NCI-H1092 treated with DMSO at 0.1 percent for 48 hours (cell line): ENCODE measurements at regions not wholly inside any gene's neighbourhood (a gene's known extent, or its start where the extent isn't known, plus 50 kb on each side); places are given as distances from the start of the nearest gene placed in this dataset.

Source experiments
- DNase-seq: peaks from one replicate; lab custom pipeline; 2025; lab: John Stamatoyannopoulos, UW

GRCh38 chr9:106052735-106053134 lies 358.4 kb downstream of the TMEM38B start:
- no peak for DNase-seq

- no peak for DNase-seq
Measured at GRCh38 chr9:106056328-106056727, 362.0 kb downstream of the TMEM38B start.

- DNase-seq, result no peak
Measured at GRCh38 chr9:106058460-106058859, 364.1 kb downstream of the TMEM38B start.

GRCh38 chr9:106059886-106060285 lies 365.5 kb downstream of the TMEM38B start:
- DNase-seq, result no peak

GRCh38 chr9:106060885-106061284 lies 366.5 kb downstream of the TMEM38B start:
- no peak for DNase-seq

GRCh38 chr9:106062250-106062649 lies 367.9 kb downstream of the TMEM38B start:
- no peak for DNase-seq

GRCh38 chr9:106065136-106065535 lies 370.8 kb downstream of the TMEM38B start:
- DNase-seq, result no peak

GRCh38 chr9:106065579-106066214 lies 371.4 kb downstream of the TMEM38B start:
- DNase-seq, result no peak

- DNase-seq, result no peak
Measured at GRCh38 chr9:106066940-106067524, 372.7 kb downstream of the TMEM38B start.

GRCh38 chr9:106069241-106069640 lies 374.9 kb downstream of the TMEM38B start:
- DNase-seq, result no peak

- DNase-seq, result no peak
Measured at GRCh38 chr9:106072421-106072820, 378.1 kb downstream of the TMEM38B start.

- no peak for DNase-seq
Measured at GRCh38 chr9:106074006-106074405, 379.7 kb downstream of the TMEM38B start.

GRCh38 chr9:106075236-106075959 lies 381.1 kb downstream of the TMEM38B start:
- DNase-seq, result no peak

- DNase-seq, result no peak
Measured at GRCh38 chr9:106075960-106076327, 381.6 kb downstream of the TMEM38B start.

- DNase-seq, result no peak
Measured at GRCh38 chr9:106076711-106077110, 382.4 kb downstream of the TMEM38B start.

- DNase-seq, result no peak
Measured at GRCh38 chr9:106077731-106078130, 383.4 kb downstream of the TMEM38B start.

GRCh38 chr9:106082621-106083020 lies 388.3 kb downstream of the TMEM38B start:
- DNase-seq, result no peak

GRCh38 chr9:106084702-106085101 lies 390.4 kb downstream of the TMEM38B start:
- DNase-seq, result no peak

GRCh38 chr9:106085479-106085878 lies 391.1 kb downstream of the TMEM38B start:
- no peak for DNase-seq

- no peak for DNase-seq
Measured at GRCh38 chr9:106092083-106092482, 397.7 kb downstream of the TMEM38B start.

GRCh38 chr9:106102821-106103220 lies 408.5 kb downstream of the TMEM38B start:
- DNase-seq, result no peak

GRCh38 chr9:106104887-106105286 lies 410.5 kb downstream of the TMEM38B start:
- no peak for DNase-seq

GRCh38 chr9:106106396-106106795 lies 412.1 kb downstream of the TMEM38B start:
- no peak for DNase-seq
